Peyer's patch (tissue), 4 donors: ENCODE measurements at regions not wholly inside any gene's neighbourhood (a gene's known extent, or its start where the extent isn't known, plus 50 kb on each side); places are given as distances from the start of the nearest gene placed in this dataset.

Experiments
- DNase-seq, 3 donors: peaks; one replicate each; pipeline ENCODE4 v3.0.0-alpha.2; 2017 to 2019
- H3K27ac ChIP-seq, 4 donors: fragments of 200-600 bp; sonication (generic); one replicate each; pipeline ENCODE4 v1.5.1; 2016 to 2019
- H3K27me3 ChIP-seq, 2 donors: fragments of 200-600 bp; sonication (generic); one replicate each; pipeline ENCODE4 v1.5.1; 2019
- H3K36me3 ChIP-seq, 3 donors: fragments of 200-600 bp; sonication (generic); one replicate each; pipeline ENCODE4 v1.5.1; 2016 to 2019
- H3K4me1 ChIP-seq, 4 donors: fragments of 200-600 bp; sonication (generic); one replicate each; pipeline ENCODE4 v1.5.1; 2016 to 2019
- H3K4me3 ChIP-seq, 4 donors: fragments of 200-600 bp; sonication (generic); 1 replicate in 3 of 4; 2 replicates in 1 of 4; pipeline ENCODE4 v1.5.1; 2016 to 2019; ENCODE audit warnings: mild to moderate bottlenecking in 1 of 4
- H3K9me3 ChIP-seq, 4 donors: fragments of 200-600 bp; sonication (generic); one replicate each; pipeline ENCODE4 v1.5.1; 2016 to 2019; ENCODE audit warnings: mild to moderate bottlenecking in 1 of 4
- CTCF ChIP-seq, 6 experiments: fragments of 450-650 bp in 4 of 6; fragments of 200-600 bp in 2 of 6; sonication (generic) in 1 of 6; IDR thresholded peaks; one replicate each; pipeline ENCODE4 v1.5.1; 2017 to 2019; ENCODE audit warnings: antibody characterized with exemption in 6 of 6, mild to moderate bottlenecking in 3 of 6, moderate library complexity in 1 of 6
- POLR2A ChIP-seq, 2 donors: fragments of 450-650 bp; IDR thresholded peaks; one replicate each; pipeline ENCODE4 v1.5.1; 2017; ENCODE audit warnings: antibody characterized with exemption in 2 of 2, mild to moderate bottlenecking in 2 of 2, moderate library complexity in 2 of 2

DNA sequence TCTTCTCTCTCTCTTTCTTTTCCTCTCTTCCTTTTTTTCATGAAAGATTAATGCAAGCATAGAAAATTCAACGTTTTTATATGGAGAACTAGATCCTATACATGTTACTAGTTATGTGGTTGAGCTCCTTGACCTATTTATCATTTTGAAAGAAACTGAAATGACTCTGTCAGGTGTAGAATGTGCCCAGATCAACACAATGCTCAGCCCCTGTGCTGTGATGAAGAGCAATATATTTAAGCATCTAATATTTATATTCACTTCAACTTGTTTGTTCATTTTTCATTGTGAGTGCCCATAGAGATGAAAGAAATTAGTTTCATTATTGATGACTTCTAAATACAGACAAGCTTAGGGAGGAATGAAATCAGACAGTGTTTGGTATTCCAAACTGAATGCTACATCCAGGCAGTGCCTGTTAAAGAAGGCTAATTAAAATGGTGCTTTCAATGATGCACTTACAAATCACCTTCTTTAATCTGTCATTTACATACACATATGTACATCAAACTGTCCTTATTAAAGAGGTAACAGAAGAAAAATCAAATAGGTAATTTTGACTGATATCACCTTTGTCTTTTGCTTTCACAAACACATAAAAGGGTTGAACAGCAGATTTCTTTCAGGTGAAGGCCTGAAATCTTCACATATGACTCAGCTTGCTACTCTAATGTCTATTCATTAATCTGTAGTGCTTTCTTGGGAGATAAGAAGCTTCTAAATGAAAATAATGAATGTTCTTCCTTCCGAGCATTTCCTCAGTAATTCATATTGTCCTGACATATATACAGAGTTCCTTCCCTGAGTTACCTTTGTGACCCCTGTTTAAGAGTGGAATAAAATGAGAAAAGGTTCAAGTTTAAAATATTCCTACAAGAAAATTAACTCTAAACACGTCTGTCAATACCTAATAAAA lies 915.9 kb downstream of the PDHA2 start:
- no peak overlapping the region for H3K4me3 ChIP-seq
- no peak for DNase-seq
- no peaks in the 10 kb centered on the region for H3K4me1 ChIP-seq
- TF ChIP-seq CTCF (IDR thresholded peaks at IDR 0.05) (no peak), POLR2A (IDR thresholded peaks at IDR 0.05) (no peak)
- no peaks in the 10 kb centered on the region for H3K36me3 ChIP-seq
- H3K27me3 ChIP-seq: no peaks in the 10 kb centered on the region
- H3K9me3 ChIP-seq: no peaks in the 10 kb centered on the region
- no peak overlapping the region for H3K27ac ChIP-seq

DNA sequence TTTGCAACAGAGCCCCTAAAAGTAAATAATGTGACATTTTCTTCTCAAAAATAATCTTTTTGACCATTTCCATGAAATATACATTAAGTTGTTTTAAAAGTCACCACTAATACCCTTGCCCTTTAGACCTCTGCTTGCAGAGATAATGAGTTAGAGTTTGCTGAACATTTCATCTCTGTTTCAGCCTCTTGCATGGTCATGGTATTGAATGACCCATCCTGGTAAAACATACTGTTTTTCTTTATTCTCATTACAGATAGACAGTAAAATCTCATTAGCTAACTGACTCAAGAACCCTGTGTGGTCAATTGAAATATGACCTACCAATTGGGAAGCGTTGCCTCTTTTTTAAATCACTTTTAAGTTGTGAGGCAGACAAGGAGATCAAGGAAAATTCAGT lies 916.7 kb downstream of the PDHA2 start:
- no peaks in the 10 kb centered on the region for H3K27me3 ChIP-seq
- no peak overlapping the region for H3K4me3 ChIP-seq
- H3K36me3 ChIP-seq: no peaks in the 10 kb centered on the region
- no peaks in the 10 kb centered on the region for H3K4me1 ChIP-seq
- no peak for TF ChIP-seq CTCF (IDR thresholded peaks at IDR 0.05)
- no peak for TF ChIP-seq POLR2A (IDR thresholded peaks at IDR 0.05)
- no peak for DNase-seq
- no peaks in the 10 kb centered on the region for H3K9me3 ChIP-seq
- H3K27ac ChIP-seq: no peak overlapping the region

DNA sequence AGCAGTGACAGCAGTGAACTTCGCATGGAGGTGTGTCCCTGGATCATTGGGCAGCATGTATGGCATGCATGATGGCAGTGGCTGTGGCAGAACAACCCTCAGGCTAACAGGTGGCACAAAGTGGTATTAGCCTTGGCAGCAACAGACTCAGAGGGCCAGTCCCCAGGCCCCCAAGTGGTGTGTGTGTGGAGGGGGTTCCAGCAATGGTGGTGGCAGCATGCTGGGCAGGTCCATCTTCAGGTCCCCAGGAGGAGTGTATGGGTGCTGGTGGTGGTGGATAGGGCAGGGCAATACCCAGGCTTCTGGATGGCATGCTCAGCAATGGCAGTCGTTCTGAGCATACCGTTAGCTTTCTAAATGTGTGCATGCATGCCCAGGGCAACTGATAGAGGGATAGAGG lies 923.7 kb downstream of the PDHA2 start:
- Histone ChIP-seq H3K4me1 (no peaks in the 10 kb centered on the region), H3K9me3 (no peaks in the 10 kb centered on the region), H3K27me3 (no peaks in the 10 kb centered on the region), H3K4me3 (no peak overlapping the region), H3K27ac (no peak overlapping the region), H3K36me3 (no peaks in the 10 kb centered on the region)
- DNase-seq: peak in 1 of 3 donors; percentile 26
- TF ChIP-seq CTCF (IDR thresholded peaks at IDR 0.05): no peak
- TF ChIP-seq POLR2A (IDR thresholded peaks at IDR 0.05): no peak

- Histone ChIP-seq H3K9me3 (no peaks in the 10 kb centered on the region), H3K4me1 (no peaks in the 10 kb centered on the region), H3K36me3 (no peaks in the 10 kb centered on the region), H3K27ac (no peak overlapping the region), H3K27me3 (no peaks in the 10 kb centered on the region), H3K4me3 (no peak overlapping the region)
- no peak for DNase-seq
- TF ChIP-seq POLR2A (IDR thresholded peaks at IDR 0.05) (no peak), CTCF (IDR thresholded peaks at IDR 0.05) (no peak)
These were observed 926.5 kb downstream of the PDHA2 start for GRCh38 chr4:96766359-96766758.

DNA sequence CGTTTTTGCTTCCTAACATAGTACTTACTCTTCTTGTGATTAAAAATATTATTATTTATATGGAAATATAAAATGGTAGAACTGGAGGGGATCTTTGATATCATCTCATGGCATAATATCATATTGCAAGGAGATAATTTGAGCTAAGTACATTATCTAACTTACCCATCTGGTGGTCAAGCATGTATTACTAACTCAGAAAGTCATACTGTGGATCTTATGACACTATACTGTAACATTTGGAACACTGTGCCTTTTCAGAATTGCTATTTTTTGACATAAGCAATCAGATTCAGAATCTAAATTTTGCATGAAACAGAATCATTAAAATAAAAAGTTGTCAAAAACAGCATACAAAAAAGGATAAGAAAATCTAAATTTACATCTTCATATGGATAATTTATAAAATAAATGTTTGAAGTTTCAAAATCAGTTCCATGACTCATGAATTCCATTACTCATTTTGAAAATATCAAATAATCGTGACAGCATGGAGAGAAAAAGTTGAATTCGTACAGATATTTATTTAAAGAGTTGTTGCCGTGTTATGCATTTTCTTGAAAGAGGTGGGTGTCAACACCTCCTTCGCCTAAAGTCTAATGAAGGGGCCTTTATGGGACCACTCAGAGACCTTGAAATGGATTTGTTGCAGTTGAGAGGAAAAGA lies 928.1 kb downstream of the PDHA2 start:
- H3K36me3 ChIP-seq: no peaks in the 10 kb centered on the region
- TF ChIP-seq CTCF (IDR thresholded peaks at IDR 0.05) (no peak), POLR2A (IDR thresholded peaks at IDR 0.05) (no peak)
- H3K4me1 ChIP-seq: no peaks in the 10 kb centered on the region
- no peaks in the 10 kb centered on the region for H3K9me3 ChIP-seq
- no peak overlapping the region for H3K27ac ChIP-seq
- DNase-seq: no peak
- no peak overlapping the region for H3K4me3 ChIP-seq
- no peaks in the 10 kb centered on the region for H3K27me3 ChIP-seq
